ENCODE measurements at regions not wholly inside any gene's neighbourhood (a gene's known extent, or its start where the extent isn't known, plus 50 kb on each side); places are given as distances from the start of the nearest gene placed in this dataset.

- H3K9me3 ChIP-seq: no peaks in the 10 kb centered on the region
- H3K36me3 ChIP-seq: no peaks in the 10 kb centered on the region
- H3K4me3 ChIP-seq (ENCODE audit: low read depth, low read length): no peak overlapping the region
- H3K27me3 ChIP-seq: no peaks in the 10 kb centered on the region
- DNase-seq: no peak
- no peaks in the 10 kb centered on the region for H3K4me1 ChIP-seq
- no peak for TF ChIP-seq CTCF (IDR thresholded peaks at IDR 0.05; ENCODE audit: low read depth, low read length)
Measured at GRCh38 chr6:21423106-21423854, 170.3 kb upstream of the SOX4 start.

- no peaks in the 10 kb centered on the region for H3K27me3 ChIP-seq
- no peaks in the 10 kb centered on the region for H3K9me3 ChIP-seq
- H3K36me3 ChIP-seq: no peaks in the 10 kb centered on the region
- DNase-seq: no peak
- H3K4me1 ChIP-seq: no peaks in the 10 kb centered on the region
- TF ChIP-seq CTCF (IDR thresholded peaks at IDR 0.05; ENCODE audit: low read depth, low read length): no peak
- H3K4me3 ChIP-seq (ENCODE audit: low read depth, low read length): no peak overlapping the region
Measured at GRCh38 chr6:21426841-21427490, 166.6 kb upstream of the SOX4 start.

GRCh38 chr6:21429291-21429690 lies 164.3 kb upstream of the SOX4 start:
- H3K27me3 ChIP-seq: no peaks in the 10 kb centered on the region
- no peaks in the 10 kb centered on the region for H3K4me1 ChIP-seq
- H3K9me3 ChIP-seq: no peaks in the 10 kb centered on the region
- no peak for TF ChIP-seq CTCF (IDR thresholded peaks at IDR 0.05; ENCODE audit: low read depth, low read length)
- H3K36me3 ChIP-seq: no peaks in the 10 kb centered on the region
- H3K4me3 ChIP-seq (ENCODE audit: low read depth, low read length): no peak overlapping the region
- DNase-seq: no peak

GRCh38 chr6:21431526-21431925 lies 162.0 kb upstream of the SOX4 start:
- Histone ChIP-seq H3K4me1 (no peaks in the 10 kb centered on the region), H3K4me3 (ENCODE audit: low read depth, low read length) (no peak overlapping the region), H3K36me3 (no peaks in the 10 kb centered on the region), H3K27me3 (no peaks in the 10 kb centered on the region), H3K9me3 (no peaks in the 10 kb centered on the region)
- TF ChIP-seq CTCF (IDR thresholded peaks at IDR 0.05; ENCODE audit: low read depth, low read length): no peak
- no peak for DNase-seq

GRCh38 chr6:21436625-21437024 lies 156.9 kb upstream of the SOX4 start:
- no peaks in the 10 kb centered on the region for H3K9me3 ChIP-seq
- H3K36me3 ChIP-seq: no peaks in the 10 kb centered on the region
- H3K4me1 ChIP-seq: no peaks in the 10 kb centered on the region
- TF ChIP-seq CTCF (IDR thresholded peaks at IDR 0.05; ENCODE audit: low read depth, low read length): no peak
- DNase-seq: no peak
- H3K4me3 ChIP-seq (ENCODE audit: low read depth, low read length): no peak overlapping the region
- no peaks in the 10 kb centered on the region for H3K27me3 ChIP-seq

GRCh38 chr6:21437581-21437980 lies 156.0 kb upstream of the SOX4 start:
- H3K9me3 ChIP-seq: no peaks in the 10 kb centered on the region
- no peak for TF ChIP-seq CTCF (IDR thresholded peaks at IDR 0.05; ENCODE audit: low read depth, low read length)
- no peaks in the 10 kb centered on the region for H3K4me1 ChIP-seq
- no peak for DNase-seq
- H3K36me3 ChIP-seq: no peaks in the 10 kb centered on the region
- H3K27me3 ChIP-seq: no peaks in the 10 kb centered on the region
- H3K4me3 ChIP-seq (ENCODE audit: low read depth, low read length): no peak overlapping the region

All from BE2C (cell line).